ENCODE measurements at regions not wholly inside any gene's neighbourhood (a gene's known extent, or its start where the extent isn't known, plus 50 kb on each side); places are given as distances from the start of the nearest gene placed in this dataset.

DNA sequence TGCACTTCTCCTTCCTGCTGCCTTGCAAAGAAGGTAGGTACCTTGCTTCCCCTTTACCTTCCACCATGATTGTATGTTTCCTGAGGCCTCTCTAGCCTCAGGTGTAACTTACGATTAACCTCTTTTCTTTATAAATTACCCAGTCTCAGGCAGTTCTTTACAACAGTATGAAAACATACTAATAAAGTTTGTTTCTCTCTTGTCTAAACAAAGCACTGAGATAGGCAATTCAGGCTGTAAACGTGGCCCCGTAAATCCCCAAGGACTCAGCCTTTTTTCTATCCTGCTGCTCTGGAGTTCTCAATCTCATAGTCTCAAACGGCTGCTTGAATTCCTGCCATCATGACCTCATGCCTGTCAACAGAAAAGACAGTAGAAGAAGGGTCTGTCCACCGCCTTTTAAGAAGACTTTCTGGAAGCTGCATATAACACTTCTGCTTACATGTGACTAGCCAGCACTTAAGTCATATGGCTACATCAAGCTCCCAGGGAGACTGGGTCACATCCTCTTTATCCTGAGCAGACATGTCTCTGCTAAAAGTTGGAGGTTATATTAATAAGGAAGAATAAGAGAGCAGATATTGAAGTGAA, 257.8 kb downstream of the EBLN2 start:
- Mint-ChIP-seq H3K27ac (no peak overlapping the region), H3K36me3 (ENCODE audit: low read depth) (no peaks in the 10 kb centered on the region), H3K4me1 (ENCODE audit: low read depth) (no peaks in the 10 kb centered on the region), H3K4me3 (no peak overlapping the region), H3K27me3 (peaks cover 1% of the 10 kb centered on the region), H3K9me3 (no peaks in the 10 kb centered on the region)
- ATAC-seq (no peak), DNase-seq (no peak)
- intact Hi-C loops (cut with micrococcal nuclease) = no loop called here
- ChIA-PET POLR2A (no interaction called here), CTCF (no interaction called here)
- TF ChIP-seq, protein P1, sequence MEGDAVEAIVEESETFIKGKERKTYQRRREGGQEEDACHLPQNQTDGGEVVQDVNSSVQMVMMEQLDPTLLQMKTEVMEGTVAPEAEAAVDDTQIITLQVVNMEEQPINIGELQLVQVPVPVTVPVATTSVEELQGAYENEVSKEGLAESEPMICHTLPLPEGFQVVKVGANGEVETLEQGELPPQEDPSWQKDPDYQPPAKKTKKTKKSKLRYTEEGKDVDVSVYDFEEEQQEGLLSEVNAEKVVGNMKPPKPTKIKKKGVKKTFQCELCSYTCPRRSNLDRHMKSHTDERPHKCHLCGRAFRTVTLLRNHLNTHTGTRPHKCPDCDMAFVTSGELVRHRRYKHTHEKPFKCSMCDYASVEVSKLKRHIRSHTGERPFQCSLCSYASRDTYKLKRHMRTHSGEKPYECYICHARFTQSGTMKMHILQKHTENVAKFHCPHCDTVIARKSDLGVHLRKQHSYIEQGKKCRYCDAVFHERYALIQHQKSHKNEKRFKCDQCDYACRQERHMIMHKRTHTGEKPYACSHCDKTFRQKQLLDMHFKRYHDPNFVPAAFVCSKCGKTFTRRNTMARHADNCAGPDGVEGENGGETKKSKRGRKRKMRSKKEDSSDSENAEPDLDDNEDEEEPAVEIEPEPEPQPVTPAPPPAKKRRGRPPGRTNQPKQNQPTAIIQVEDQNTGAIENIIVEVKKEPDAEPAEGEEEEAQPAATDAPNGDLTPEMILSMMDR (IDR thresholded peaks at IDR 0.05) = no peak

DNA sequence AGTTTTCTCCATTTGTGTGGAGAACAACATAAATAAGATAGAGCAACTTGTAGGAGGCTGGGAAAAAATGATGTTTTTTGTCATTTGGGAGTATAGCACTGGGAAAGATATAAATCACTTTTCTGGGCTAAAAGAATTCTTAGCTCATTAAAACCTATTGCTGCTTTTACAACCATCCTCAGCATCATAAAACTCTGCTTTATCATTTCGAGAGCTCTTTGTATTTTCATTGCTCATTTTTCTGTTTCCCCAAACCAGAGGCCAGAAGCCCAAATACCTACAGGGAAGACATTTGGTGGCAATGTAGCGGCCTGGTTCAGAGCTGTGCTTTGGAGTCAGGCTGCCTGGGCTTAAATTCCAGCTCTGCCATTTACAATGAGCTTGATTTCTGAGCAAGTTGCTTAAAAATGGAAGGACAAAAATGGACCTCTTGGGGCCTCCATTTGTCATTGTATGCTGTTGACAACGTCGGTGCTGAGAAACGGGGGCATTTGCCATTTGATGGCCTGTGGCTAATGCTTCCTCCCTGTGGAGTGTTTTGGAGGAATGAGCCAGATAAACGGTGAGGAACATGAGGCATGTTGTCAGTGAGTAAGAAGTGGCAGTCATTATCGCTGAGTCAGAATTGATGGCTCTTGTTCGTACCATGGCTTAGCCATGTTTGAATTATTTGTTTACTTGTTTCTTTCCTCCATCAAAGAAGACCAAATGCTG, 260.0 kb downstream of the EBLN2 start:
- H3K4me3 Mint-ChIP-seq = no peak overlapping the region
- H3K9me3 Mint-ChIP-seq = no peaks in the 10 kb centered on the region
- ATAC-seq (no peak), DNase-seq (no peak)
- no peaks in the 10 kb centered on the region for H3K36me3 Mint-ChIP-seq (ENCODE audit: low read depth)
- H3K4me1 Mint-ChIP-seq (ENCODE audit: low read depth) = no peaks in the 10 kb centered on the region
- peaks cover 1% of the 10 kb centered on the region for H3K27me3 Mint-ChIP-seq
- no peak overlapping the region for H3K27ac Mint-ChIP-seq
- ChIA-PET POLR2A (no interaction called here), CTCF (no interaction called here)
- intact Hi-C loops (cut with micrococcal nuclease) = no loop called here
- TF ChIP-seq, protein P1 (IDR thresholded peaks at IDR 0.05) = no peak

DNA sequence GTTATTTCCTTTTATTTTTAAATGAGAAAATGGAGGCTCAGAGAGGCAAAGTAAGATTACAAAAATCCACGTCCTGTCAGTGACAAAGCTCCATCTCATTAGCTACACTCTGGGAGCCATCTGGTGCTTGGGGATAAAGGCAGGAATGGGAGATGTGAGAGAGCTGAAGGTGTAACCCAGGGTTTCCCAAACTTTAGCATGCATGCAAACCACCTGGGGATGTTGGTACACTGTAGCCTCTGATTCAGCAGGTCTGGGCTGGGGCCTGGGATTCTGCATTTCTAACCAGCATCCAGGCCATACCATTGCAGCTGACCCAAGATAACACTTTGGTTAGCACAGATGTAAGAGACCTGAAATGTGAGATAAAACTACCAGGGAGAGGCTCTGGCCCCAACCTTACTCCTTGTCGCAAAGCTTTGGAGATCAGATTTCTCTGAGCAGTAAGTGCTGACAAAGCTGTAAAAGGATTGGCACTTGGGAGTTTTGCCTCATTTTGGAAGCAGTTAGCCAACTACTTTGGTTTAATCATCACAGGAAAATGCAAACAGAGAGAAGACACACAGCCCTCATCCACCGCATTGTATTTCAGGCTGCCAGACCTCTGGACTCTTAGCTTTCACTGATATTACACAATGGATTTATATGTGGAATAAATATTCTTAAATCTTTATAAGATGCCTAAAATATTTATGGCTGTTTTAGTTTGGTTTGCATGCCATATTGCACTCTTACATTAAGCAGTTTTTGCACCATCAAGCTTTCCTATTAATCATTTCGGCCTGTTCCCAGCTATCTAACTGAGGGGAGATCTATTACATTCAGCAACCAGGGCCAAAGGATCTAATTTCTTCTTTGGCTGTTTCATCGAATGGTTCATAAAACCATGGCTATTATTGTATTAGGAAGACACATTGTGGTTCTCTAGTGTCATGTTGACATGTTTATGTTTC, 263.0 kb downstream of the EBLN2 start:
- Mint-ChIP-seq H3K27me3 (no peaks in the 10 kb centered on the region), H3K9me3 (no peaks in the 10 kb centered on the region), H3K4me3 (no peak overlapping the region), H3K27ac (no peak overlapping the region), H3K36me3 (ENCODE audit: low read depth) (no peaks in the 10 kb centered on the region), H3K4me1 (ENCODE audit: low read depth) (no peaks in the 10 kb centered on the region)
- TF ChIP-seq, protein P1 (IDR thresholded peaks at IDR 0.05) = no peak
- ATAC-seq = no peak
- POLR2A ChIA-PET = interaction anchor here (1.1 kb wide), 1 partner anchor 19 kb away, joined by 3 read pairs; no protein-coding TSS in a partner anchor
- intact Hi-C loops (cut with micrococcal nuclease) = no loop called here
- no peak for DNase-seq
- CTCF ChIA-PET = no interaction called here

DNA sequence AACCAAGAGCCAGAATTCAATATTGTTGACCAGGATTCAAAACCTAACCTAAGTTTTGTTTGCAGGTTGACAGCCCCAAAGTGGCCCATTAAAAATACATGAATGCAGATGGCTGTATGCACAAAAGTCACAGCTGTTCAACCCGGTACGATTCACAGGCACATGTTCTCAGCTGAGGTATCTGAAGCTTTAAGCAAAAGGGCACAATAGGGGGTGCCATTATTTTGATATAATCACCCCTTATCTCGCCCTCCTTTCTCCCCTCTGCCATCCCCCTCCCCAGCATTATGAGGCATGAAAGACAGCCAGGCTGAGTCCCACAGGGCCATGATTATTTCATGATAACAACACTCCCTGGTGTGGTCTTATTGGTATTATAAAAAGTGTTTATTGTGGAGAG, 264.9 kb downstream of the EBLN2 start:
- no peaks in the 10 kb centered on the region for H3K36me3 Mint-ChIP-seq (ENCODE audit: low read depth)
- POLR2A ChIA-PET = no interaction called here
- H3K4me3 Mint-ChIP-seq = no peak overlapping the region

More for the DNA sequence above, 264.9 kb downstream of the EBLN2 start:
- Mint-ChIP-seq H3K27me3 (no peaks in the 10 kb centered on the region), H3K4me1 (ENCODE audit: low read depth) (no peaks in the 10 kb centered on the region), H3K9me3 (no peaks in the 10 kb centered on the region), H3K27ac (no peak overlapping the region)
- TF ChIP-seq, protein P1 (IDR thresholded peaks at IDR 0.05) = no peak
- ATAC-seq = no peak
- DNase-seq = no peak
- intact Hi-C loops (cut with micrococcal nuclease) = no loop called here
- CTCF ChIA-PET = no interaction called here

Data from activated CD8-positive, alpha-beta T cell treated with anti-CD3 and anti-CD28 coated beads for 36 hours (primary cell).